ENCODE measurements at regions not wholly inside any gene's neighbourhood (a gene's known extent, or its start where the extent isn't known, plus 50 kb on each side); places are given as distances from the start of the nearest gene placed in this dataset.
"Not testable (repeated sequence)": the region's sequence is repeated elsewhere in the genome, so short reads cannot be mapped to it uniquely, and the experiment has no call there.

- H4K20me1 ChIP-seq (replicated peaks; ENCODE audit: control insufficient read depth, insufficient read depth, low read length); H3K27me3 ChIP-seq (ENCODE audit: control insufficient read depth in 2 of 2, insufficient read depth in 2 of 2, low read length in 2 of 2); H3K4me1 ChIP-seq (replicated peaks in 1 of 2; ENCODE audit: control insufficient read depth in 2 of 2, insufficient read depth in 2 of 2, low read length in 2 of 2); H3K4me2 ChIP-seq (ENCODE audit: insufficient read depth, low read length); H2AFZ ChIP-seq (ENCODE audit: low read depth, low read length); H3K27ac ChIP-seq (ENCODE audit: extremely low read depth, low read depth, low read length); CTCF ChIA-PET (ENCODE audit: low intra/inter-chr PET ratio); BruUV-seq (replicated peaks); intact Hi-C loops (cut with micrococcal nuclease); in situ Hi-C loops (cut with MboI); FAIRE-seq; H3K9me1 ChIP-seq (ENCODE audit: control insufficient read depth, insufficient read depth, low read length); H3K4me3 ChIP-seq; ATAC-seq; H3K9ac ChIP-seq (ENCODE audit: insufficient read depth in 1 of 2, low read depth in 2 of 2, low read length in 2 of 2); POLR2A ChIA-PET; H3K9me3 ChIP-seq (replicated peaks; ENCODE audit: control insufficient read depth, insufficient read depth, low read depth, low read length); H3K36me3 ChIP-seq (ENCODE audit: control insufficient read depth, insufficient read depth, low read length); DNase-seq (ENCODE audit: extremely low read depth in 1 of 4, low spot score in 3 of 4): not testable (repeated sequence)
- peaks cover 16% of the 10 kb centered on the region; the same call in 2 of the 3 replicates for H3K79me2 ChIP-seq (ENCODE audit: control insufficient read depth, insufficient read depth, low read length)
- WGBS (ENCODE audit: insufficient coverage, low coverage, missing lambda C conversion rate): 75% methylated on average over 3 of the region's 4 CpGs
- TF ChIP-seq ZNF146 (CRISPR knock-in tag; IDR thresholded peaks at IDR 0.05; ENCODE audit: unreplicated experiment): peak; percentile 79
These were observed 168.8 kb upstream of the FGF13 start for GRCh38 chrX:138880293-138880692.

DNA sequence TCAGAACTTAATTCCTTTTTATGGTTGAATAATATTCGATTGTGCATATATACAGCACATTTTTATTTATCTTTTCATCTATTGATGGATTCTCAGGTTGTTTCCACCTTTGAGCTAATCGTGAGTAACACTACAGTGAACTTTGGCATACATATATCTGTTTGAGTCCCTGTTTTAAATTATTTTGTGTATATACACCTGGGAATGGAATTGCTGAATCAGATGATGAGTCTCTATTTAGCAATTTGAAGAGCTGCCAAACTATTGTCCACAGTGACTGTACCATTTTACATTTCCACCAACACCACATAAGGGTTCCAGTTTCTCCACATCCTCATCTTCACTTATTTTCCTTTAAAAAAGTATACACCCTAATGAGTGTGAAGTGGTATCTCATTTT lies 166.2 kb upstream of the FGF13 start:
- Histone ChIP-seq H3K4me3 (no peak overlapping the region), H3K9ac (ENCODE audit: insufficient read depth in 1 of 2, low read depth in 2 of 2, low read length in 2 of 2) (no peak overlapping the region), H3K4me1 (replicated peaks in 1 of 2; ENCODE audit: control insufficient read depth in 2 of 2, insufficient read depth in 2 of 2, low read length in 2 of 2) (no peaks in the 10 kb centered on the region), H3K9me3 (replicated peaks; ENCODE audit: control insufficient read depth, insufficient read depth, low read depth, low read length) (no peaks in the 10 kb centered on the region), H3K9me1 (ENCODE audit: control insufficient read depth, insufficient read depth, low read length) (no peaks in the 10 kb centered on the region), H3K79me2 (ENCODE audit: control insufficient read depth, insufficient read depth, low read length) (peaks cover 6% of the 10 kb centered on the region; the same call in 2 of the 3 replicates), H3K27me3 (ENCODE audit: control insufficient read depth in 2 of 2, insufficient read depth in 2 of 2, low read length in 2 of 2) (no peaks in the 10 kb centered on the region), H2AFZ (ENCODE audit: low read depth, low read length) (no peak overlapping the region), H3K4me2 (ENCODE audit: insufficient read depth, low read length) (no peak overlapping the region), H3K27ac (ENCODE audit: extremely low read depth, low read depth, low read length) (no peak overlapping the region), H3K36me3 (ENCODE audit: control insufficient read depth, insufficient read depth, low read length) (no peaks in the 10 kb centered on the region), H4K20me1 (replicated peaks; ENCODE audit: control insufficient read depth, insufficient read depth, low read length) (no peaks in the 10 kb centered on the region)
- no peak for DNase-seq (ENCODE audit: extremely low read depth in 1 of 4, low spot score in 3 of 4)
- TF ChIP-seq ZNF695 (CRISPR knock-in tag; IDR thresholded peaks at IDR 0.05): no peak
- TF ChIP-seq ETV1 (tag; conservative IDR thresholded peaks at IDR 0.05; ENCODE audit: low read depth): no peak
- no peak for TF ChIP-seq MCM7 (IDR thresholded peaks at IDR 0.05)
- TF ChIP-seq NFRKB (IDR thresholded peaks at IDR 0.05; ENCODE audit: low read depth): no peak
- TF ChIP-seq ZNF655 (CRISPR knock-in tag; IDR thresholded peaks at IDR 0.05): no peak
- no peak for TF ChIP-seq SIN3A (IDR thresholded peaks at IDR 0.05; ENCODE audit: borderline replicate concordance in 2 of 2, control insufficient read depth in 1 of 2, low read depth in 2 of 2, low read length in 2 of 2)
- TF ChIP-seq ZNF184 (CRISPR knock-in tag; IDR thresholded peaks at IDR 0.05): no peak
- TF ChIP-seq MXI1 (IDR thresholded peaks at IDR 0.05; ENCODE audit: low read depth, low read length): no peak
- no peak for TF ChIP-seq ZNF165 (CRISPR knock-in tag; IDR thresholded peaks at IDR 0.05; ENCODE audit: borderline replicate concordance)
- no peak for TF ChIP-seq ZFP36 (IDR thresholded peaks at IDR 0.05; ENCODE audit: low read depth, low read length, partially characterized antibody)
- no peak for TF ChIP-seq ZFPM2 (CRISPR knock-in tag; IDR thresholded peaks at IDR 0.05)
- in situ Hi-C loops (cut with MboI) (no loop called here), intact Hi-C loops (cut with micrococcal nuclease) (no loop called here)
- no peak for FAIRE-seq
- CTCF ChIA-PET (ENCODE audit: low intra/inter-chr PET ratio): no interaction called here
- no peak for ATAC-seq
- WGBS (ENCODE audit: insufficient coverage, low coverage, missing lambda C conversion rate): 61% methylated on average over 2 of the region's 2 CpGs
- BruUV-seq (replicated peaks): no TSS peak
- POLR2A ChIA-PET: no interaction called here
